HG03039 (cell line): ENCODE measurements at regions not wholly inside any gene's neighbourhood (a gene's known extent, or its start where the extent isn't known, plus 50 kb on each side); places are given as distances from the start of the nearest gene placed in this dataset.

Experiments used
- ATAC-seq: cut with Tn5 transposase; IDR thresholded peaks from one replicate; pipeline ENCODE4 v1.9.1; 2021; ENCODE audit warnings: mild to moderate bottlenecking, moderate library complexity; ENCODE audit not compliant: unreplicated experiment

GRCh38 chr2:226680719-226681118 lies 118.9 kb downstream of the IRS1 start:
- no peak for ATAC-seq

GRCh38 chr2:226679389-226680065 lies 120.1 kb downstream of the IRS1 start:
- no peak for ATAC-seq

DNA sequence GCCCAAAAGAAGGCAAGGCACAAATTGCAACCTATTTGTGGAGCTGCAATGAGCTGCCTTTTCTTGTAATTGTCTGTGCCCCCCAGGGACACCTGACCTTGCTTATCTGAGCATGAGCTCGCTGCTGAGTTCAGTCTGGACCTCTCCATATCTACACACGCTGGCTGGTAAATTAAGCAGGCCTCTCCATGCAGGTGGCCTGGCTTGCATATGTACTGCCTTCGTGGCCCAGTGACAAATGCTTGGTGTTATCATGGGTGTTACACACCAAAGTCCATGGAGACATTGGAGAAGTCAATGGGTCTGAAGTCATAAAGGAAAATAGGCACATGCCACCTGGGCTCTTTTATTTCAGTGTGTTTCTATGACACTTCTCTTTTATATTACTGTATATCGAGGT lies 121.2 kb downstream of the IRS1 start:
- no peak for ATAC-seq

GRCh38 chr2:226677080-226677479 lies 122.5 kb downstream of the IRS1 start:
- ATAC-seq, result no peak

- ATAC-seq, result no peak
These were observed 123.0 kb downstream of the IRS1 start for GRCh38 chr2:226676618-226677017.

DNA sequence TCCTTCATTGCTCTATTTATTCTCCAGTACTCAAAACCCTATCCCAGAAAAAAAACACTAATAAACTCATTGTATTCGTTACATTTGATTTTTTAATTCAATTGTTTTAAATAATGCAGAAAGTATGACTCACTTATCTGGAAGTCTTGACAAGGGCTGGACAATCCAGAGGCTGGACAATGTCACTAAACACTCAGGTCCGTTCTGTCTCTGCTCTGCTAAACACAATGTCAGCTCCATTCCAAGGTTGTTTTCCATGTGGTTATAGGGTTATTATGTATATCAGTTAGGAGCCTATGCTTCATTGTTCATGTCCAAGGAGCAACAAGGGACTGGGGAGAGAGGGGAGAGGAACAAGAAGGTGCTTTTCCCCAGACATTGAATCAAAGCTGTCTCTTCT lies 125.5 kb downstream of the IRS1 start:
- no peak for ATAC-seq

DNA sequence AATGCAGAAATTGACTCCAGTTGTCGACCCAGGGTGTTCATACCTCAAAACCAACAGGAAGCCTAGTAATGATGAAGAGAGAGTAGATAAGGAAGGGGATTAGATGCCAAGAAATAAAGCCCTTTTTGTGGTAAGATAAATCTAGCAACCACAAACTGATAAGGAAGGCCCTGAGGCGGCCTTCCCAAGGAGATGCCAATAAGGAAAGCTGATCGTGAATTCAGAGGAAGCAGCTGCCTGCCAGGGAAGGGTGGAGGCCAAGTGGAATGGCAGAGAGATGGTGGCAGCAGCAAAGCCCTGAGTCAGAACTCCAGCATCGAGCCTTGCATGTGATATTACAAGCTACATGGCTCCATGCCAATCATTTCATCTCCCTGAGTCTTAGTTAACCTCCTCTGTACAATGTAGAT lies 126.3 kb downstream of the IRS1 start:
- no peak for ATAC-seq

GRCh38 chr2:226671141-226671676 lies 128.4 kb downstream of the IRS1 start:
- ATAC-seq, result no peak

DNA sequence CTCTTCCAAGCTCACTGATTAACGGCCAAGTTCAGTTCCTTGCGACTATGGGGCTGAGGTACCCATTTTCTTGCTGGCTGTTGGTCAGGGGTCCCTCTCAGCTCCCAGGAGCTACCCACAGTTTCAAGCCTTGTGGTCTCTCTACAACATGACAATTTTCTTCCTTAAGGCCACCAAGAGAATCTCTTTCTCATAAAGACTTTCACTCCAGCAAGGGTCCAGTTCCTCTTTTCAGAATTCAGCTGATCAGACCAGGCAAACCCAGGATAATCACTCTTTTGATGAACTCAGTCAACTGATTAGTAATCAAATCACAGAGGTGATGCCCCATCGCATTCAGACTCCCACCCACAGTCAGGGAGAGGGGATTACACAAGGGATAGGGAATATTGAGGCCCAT lies 129.7 kb downstream of the IRS1 start:
- no peak for ATAC-seq

- ATAC-seq, result no peak
These were observed 130.4 kb downstream of the IRS1 start for GRCh38 chr2:226669249-226669648.

- no peak for ATAC-seq
These were observed 131.9 kb downstream of the IRS1 start for GRCh38 chr2:226667736-226668135.

DNA sequence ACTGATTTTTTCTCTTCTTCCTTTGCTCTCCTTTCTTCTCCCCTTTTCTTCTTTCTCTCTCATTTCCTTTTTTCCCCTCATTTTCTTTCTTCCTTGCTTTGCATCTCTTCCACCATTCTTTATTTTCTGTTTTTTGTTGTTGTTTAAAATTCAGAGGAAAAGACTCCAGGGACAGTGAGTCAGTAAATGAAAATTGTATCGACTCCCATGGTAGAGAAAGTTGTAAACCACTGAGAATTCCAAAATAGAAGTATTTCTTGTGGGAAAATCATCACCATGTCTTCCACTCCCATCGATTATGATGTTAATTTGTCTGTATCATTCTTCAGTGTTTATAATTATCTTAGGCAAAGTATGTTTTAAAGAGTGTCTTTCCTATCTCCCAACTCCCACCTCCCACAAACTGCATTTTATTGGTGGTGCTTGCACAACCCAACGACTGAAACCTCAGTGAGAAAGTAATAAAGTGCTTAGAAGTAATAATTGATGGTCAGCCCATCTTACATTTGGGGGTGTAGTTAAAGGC lies 134.3 kb downstream of the IRS1 start:
- ATAC-seq, result no peak

DNA sequence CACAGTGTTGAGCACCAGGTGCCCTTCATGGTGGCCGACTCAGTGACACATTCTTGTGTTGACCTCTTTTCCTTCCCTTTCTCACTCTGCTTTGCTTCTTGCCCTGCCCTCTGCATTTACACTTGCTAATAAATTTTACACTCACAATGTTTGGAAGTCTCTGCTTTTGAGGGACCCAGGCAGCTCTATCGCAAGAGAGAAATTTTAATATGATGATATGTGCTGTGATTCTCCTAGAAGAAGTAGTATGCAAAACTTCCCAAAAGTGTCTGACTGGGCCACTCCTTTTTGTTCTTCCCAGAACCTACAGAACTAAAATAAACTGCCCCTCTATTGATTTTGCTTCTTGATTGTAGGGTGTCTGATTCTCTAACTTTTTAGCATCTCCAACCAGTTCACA lies 135.0 kb downstream of the IRS1 start:
- ATAC-seq, result no peak

GRCh38 chr2:226664140-226664539 lies 135.5 kb downstream of the IRS1 start:
- no peak for ATAC-seq

DNA sequence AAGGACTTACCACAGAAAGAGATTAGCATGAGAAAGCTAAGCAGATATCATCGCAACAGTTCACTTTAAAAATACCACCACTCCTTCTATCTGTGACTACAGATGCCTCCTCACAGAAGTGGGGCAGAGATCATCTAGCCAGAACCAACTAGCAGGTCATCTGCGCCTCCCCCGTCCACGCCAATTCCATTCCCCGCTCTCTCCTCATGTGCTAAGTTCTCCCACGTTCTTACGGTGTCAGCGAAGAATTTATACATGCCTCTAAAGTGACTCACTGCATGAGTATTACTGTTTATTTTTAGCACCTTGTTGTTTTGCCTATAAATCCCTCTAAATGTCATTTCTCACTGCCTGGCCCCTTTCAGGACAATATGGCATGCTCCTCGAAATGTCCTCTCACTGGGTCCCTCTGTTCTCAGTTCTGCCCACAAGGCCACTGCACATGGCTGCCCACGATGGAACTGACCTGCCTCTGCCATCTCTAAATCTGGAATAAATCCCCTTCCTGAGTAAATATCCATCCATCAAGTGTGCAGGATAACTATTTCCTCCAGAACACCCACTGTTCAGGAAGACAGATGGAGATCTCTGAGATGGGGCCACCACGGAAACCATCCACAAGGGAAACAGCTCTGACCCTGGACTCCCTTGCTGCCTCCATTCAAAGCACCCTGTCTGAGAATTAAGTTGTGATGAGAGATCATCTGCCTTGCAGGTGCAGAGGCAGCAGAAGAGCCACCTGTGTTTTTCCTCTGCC lies 137.7 kb downstream of the IRS1 start:
- no peak for ATAC-seq

- ATAC-seq, result no peak
These were observed 139.1 kb downstream of the IRS1 start for GRCh38 chr2:226660526-226660925.

DNA sequence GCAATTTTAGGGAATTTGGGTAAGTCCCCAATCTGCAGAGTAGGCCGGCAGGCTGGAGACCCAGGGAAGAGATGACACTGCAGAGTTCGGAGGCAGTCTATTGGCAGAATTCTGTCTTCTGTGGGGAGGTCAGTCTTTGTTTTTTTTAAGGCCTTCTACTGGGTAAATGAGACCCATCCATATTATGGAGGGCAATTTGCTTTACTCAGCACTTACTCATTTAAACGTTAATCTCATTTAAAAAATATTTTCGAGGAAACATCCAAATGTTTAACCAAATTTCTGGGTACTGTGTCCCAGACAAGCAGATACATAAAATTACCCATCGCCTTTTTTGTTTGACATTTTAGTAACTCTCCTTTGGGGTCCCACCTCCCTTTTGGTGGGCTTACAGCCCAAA lies 139.5 kb downstream of the IRS1 start:
- no peak for ATAC-seq

GRCh38 chr2:226659410-226659809 lies 140.2 kb downstream of the IRS1 start:
- ATAC-seq, result no peak

DNA sequence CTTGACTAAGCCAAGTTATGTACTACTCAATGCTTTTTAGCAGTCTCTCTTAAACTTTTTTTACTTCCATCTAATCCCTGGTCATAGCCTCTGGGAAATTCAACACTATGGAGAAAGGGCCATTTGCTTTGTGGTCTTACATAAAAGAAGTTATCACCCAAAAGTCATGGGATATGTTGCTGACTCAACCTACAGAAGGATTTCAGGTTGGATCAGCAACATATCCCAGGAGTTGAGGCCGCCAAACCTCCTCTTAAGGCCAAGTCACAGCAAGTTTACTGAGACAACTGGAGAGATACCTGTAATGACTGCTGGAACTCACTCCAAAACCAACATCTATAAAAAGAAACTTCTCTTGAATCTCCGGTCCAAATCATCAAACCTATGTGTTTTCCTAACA lies 141.1 kb downstream of the IRS1 start:
- ATAC-seq, result no peak

GRCh38 chr2:226657340-226658053 lies 142.1 kb downstream of the IRS1 start:
- ATAC-seq, result no peak

DNA sequence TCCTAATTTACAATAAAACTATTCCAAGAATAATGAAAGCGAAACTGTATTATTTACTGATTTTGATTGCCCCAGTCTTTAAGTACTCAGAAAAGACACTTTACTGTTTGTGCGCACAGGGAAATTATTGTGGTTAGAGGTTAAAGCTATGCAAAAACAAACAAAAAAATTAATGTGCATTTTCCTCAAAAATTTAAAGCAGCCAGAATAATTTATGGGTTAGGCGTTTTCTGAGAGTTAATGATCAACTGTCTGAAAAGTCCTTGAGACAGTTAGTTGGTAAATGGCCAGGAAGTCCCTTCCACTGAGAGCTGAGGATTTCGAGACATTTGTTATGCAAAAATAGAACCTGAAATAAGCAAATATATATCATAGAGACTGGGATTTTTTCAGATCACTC lies 143.3 kb downstream of the IRS1 start:
- ATAC-seq, result no peak
